Naive B cell (primary cell): ENCODE measurements at regions not wholly inside any gene's neighbourhood (a gene's known extent, or its start where the extent isn't known, plus 50 kb on each side); places are given as distances from the start of the nearest gene placed in this dataset.

ENCODE experiments used
- ATAC-seq, 2 donors: fragments of 150-1000 bp; cut with Tn5 transposase; 2 replicates each; pipeline ENCODE4 v1.10.0; 2021; ENCODE audit warnings: low read depth in 2 of 2, mild to moderate bottlenecking in 2 of 2, moderate library complexity in 2 of 2
- DNase-seq: peaks from one replicate; pipeline ENCODE4 v3.0.0; 2022
- H3K27ac Mint-ChIP-seq, 6 donors: one replicate each; pipeline ENCODE4 v1.8.0; 2020 to 2022; ENCODE audit warnings: mild to moderate bottlenecking in 6 of 6, mixed read lengths in 6 of 6, moderate library complexity in 5 of 6, inconsistent platforms in 2 of 6
- H3K27me3 Mint-ChIP-seq, 3 donors: one replicate each; pipeline ENCODE4 v1.8.0; 2021 to 2022; ENCODE audit warnings: mixed read lengths in 3 of 3, mild to moderate bottlenecking in 1 of 3
- H3K36me3 Mint-ChIP-seq, 2 donors: one replicate each; pipeline ENCODE4 v1.8.0; 2020 to 2022; ENCODE audit warnings: mixed read lengths in 2 of 2, inconsistent platforms in 1 of 2, mild to moderate bottlenecking in 1 of 2
- H3K4me1 Mint-ChIP-seq, 3 donors: one replicate each; pipeline ENCODE4 v1.8.0; 2020 to 2022; ENCODE audit warnings: mixed read lengths in 3 of 3, inconsistent platforms in 1 of 3, mild to moderate bottlenecking in 1 of 3, moderate library complexity in 1 of 3
- H3K4me3 Mint-ChIP-seq, 8 donors: one replicate each; pipeline ENCODE4 v1.8.0; 2020 to 2022; ENCODE audit warnings: mild to moderate bottlenecking in 8 of 8, mixed read lengths in 8 of 8, moderate library complexity in 8 of 8, inconsistent platforms in 2 of 8
- H3K9me3 Mint-ChIP-seq, 7 donors: one replicate each; pipeline ENCODE4 v1.8.0; 2020 to 2022; ENCODE audit warnings: mixed read lengths in 7 of 7, mild to moderate bottlenecking in 5 of 7, inconsistent platforms in 2 of 7, moderate library complexity in 1 of 7

DNA sequence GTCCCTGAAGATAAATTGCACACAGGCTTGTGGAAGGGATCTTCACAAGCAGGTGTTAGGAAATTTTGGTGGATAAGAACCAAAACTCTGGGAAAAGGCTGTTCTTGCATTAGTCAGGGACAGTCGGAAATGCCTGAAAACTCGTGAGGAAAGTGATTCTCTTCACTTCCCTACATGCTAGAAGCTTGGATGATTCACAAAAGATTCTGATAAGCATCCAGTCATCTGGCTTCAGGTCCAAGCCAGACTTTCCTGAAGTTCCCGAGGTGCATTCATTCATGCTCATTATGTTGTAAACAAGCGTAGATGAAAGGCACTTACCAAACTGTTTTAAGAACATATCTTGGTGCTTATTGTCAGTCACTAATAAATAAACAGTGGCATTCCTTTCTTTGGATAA is 1028.7 kb downstream of the NTRK3 start:
- no peak for ATAC-seq
- H3K4me1 Mint-ChIP-seq, result no peaks in the 10 kb centered on the region
- H3K9me3 Mint-ChIP-seq, result peaks cover 4 to 21% (median 12%) of the 10 kb centered on the region in 7 donors

DNA sequence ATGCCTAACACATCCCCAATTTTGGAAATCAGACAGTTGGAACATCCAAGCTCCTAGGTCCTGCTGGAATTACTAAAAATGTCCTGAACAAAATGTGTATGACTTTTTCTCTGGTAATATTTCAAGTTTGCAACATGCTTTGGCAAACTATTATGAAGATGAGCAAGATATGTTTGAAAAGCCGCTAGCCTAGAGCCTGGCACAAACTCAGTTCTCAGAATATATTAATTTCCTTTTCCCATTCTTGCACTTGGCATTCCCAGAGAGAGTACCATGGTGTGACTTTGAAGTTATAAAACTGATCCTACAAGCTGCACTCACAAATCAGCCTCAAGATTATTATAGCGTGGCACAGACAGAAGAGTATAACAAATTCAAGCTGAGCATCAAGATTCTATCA is 1031.1 kb downstream of the NTRK3 start:
- no peaks in the 10 kb centered on the region for H3K36me3 Mint-ChIP-seq
- H3K27me3 Mint-ChIP-seq, result no peaks in the 10 kb centered on the region
- peaks cover 2 to 13% (median 12%) of the 10 kb centered on the region in 7 donors for H3K9me3 Mint-ChIP-seq
- ATAC-seq (no peak), DNase-seq (no peak)
- no peak overlapping the region for H3K27ac Mint-ChIP-seq
- no peaks in the 10 kb centered on the region for H3K4me1 Mint-ChIP-seq
- no peak overlapping the region for H3K4me3 Mint-ChIP-seq

More for the DNA sequence above, 1028.7 kb downstream of the NTRK3 start:
- Mint-ChIP-seq H3K4me3 (no peak overlapping the region), H3K27ac (no peak overlapping the region), H3K27me3 (no peaks in the 10 kb centered on the region), H3K36me3 (no peaks in the 10 kb centered on the region)
- no peak for DNase-seq

DNA sequence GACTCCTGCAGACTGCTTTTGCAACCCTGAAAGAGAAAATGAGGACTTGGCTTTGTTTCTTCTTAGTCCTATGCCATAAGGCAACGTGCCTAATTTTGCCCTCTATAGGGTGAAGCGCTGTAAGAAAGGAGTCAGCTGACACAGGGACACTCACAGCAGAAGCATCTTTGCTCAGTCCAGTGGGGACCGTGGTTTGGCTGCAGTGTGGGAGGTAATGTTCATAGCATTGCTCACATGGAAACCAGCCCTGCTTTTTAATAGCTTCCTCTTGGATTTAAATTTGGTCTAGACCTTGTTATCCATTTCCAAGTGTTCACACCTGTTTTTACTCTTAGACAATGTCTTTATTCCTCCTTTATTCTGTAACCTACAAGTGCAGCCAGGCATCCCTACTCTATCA is 1032.1 kb downstream of the NTRK3 start:
- Mint-ChIP-seq H3K4me1 (no peaks in the 10 kb centered on the region), H3K4me3 (no peak overlapping the region), H3K36me3 (no peaks in the 10 kb centered on the region), H3K9me3 (peaks cover 0 to 17% (median 9%) of the 10 kb centered on the region in 7 donors), H3K27me3 (no peaks in the 10 kb centered on the region), H3K27ac (no peak overlapping the region)
- no peak for DNase-seq
- no peak for ATAC-seq

DNA sequence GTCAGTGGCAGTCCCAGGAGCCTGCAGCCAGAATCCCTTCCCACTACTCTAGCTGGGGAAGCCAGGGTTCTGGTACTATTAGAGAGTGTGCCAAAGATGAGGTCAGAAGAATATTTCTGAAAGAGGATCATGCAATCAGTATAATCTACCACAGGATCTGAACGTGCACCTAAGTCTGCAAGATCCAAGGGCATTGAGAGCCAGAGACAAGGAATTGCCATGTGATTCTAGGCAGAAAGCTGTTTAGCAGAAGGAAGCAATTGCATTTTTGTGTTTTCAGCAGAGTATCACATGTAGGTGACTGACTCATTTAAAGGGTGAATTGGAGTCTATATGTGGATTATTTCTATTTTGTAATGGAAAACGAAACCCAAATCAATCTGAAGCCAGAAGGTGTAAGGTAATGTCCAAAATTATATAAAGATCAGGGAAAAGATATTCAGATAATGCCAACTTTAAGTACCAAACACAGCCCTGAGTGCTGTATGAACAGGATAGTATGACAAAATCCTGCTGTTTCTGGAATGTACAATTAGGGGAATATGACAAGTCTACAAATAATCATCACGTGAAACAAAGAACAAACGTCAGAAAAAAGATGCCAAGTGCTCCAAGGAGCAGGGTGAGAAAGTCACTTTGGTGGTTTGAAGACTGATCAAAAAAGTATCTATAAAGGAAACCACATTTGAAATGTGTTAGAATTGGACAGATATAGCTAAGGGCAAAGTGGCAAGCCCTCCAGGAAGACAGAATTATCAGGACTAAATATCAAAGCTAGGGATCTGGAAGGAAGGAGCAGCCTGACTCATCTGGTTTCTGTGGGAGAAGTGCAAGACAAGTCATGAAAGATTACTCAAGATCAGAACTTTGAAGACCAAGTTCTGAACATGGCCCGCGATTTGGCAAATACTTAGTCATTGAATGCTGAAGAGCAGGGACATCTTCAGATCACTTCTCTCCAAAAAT is 1036.6 kb downstream of the NTRK3 start:
- no peak overlapping the region for H3K4me3 Mint-ChIP-seq
- no peaks in the 10 kb centered on the region for H3K4me1 Mint-ChIP-seq
- ATAC-seq (no peak), DNase-seq (no peak)
- no peak overlapping the region for H3K27ac Mint-ChIP-seq
- no peaks in the 10 kb centered on the region for H3K36me3 Mint-ChIP-seq
- H3K9me3 Mint-ChIP-seq, result peaks cover 0 to 19% (median 5%) of the 10 kb centered on the region in 7 donors
- no peaks in the 10 kb centered on the region for H3K27me3 Mint-ChIP-seq

- DNase-seq (no peak), ATAC-seq (no peak)
- Mint-ChIP-seq H3K4me3 (no peak overlapping the region), H3K4me1 (no peaks in the 10 kb centered on the region), H3K9me3 (peaks cover 0 to 10% (median 7%) of the 10 kb centered on the region in 7 donors), H3K27me3 (no peaks in the 10 kb centered on the region), H3K27ac (no peak overlapping the region), H3K36me3 (no peaks in the 10 kb centered on the region)
These were observed 1041.4 kb downstream of the NTRK3 start for GRCh38 chr15:87215100-87215499.

DNA sequence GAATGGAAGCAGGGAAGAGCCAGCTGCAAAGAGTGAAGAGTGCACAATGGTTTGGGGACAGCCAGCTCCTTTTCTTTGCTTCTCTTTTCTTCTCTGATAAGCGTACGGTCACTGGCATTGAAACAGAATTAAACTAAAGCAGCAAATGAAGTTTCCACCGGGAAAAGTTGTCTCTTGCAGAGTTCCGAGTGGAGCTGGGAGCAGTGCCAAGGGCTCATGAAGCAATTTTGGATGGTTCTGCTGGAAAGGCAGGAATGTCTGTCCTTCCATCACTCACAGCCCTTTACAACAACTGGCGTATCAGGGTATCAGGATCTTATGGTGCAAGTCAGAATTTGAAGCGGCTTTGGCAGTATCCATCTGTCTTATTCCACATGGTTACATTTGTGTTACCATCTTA is 1042.9 kb downstream of the NTRK3 start:
- H3K27me3 Mint-ChIP-seq, result no peaks in the 10 kb centered on the region
- H3K36me3 Mint-ChIP-seq, result no peaks in the 10 kb centered on the region
- H3K4me3 Mint-ChIP-seq, result no peak overlapping the region
- H3K9me3 Mint-ChIP-seq, result peaks cover 0 to 12% (median 7%) of the 10 kb centered on the region in 7 donors
- no peak for ATAC-seq
- no peak for DNase-seq
- no peak overlapping the region for H3K27ac Mint-ChIP-seq
- no peaks in the 10 kb centered on the region for H3K4me1 Mint-ChIP-seq

DNA sequence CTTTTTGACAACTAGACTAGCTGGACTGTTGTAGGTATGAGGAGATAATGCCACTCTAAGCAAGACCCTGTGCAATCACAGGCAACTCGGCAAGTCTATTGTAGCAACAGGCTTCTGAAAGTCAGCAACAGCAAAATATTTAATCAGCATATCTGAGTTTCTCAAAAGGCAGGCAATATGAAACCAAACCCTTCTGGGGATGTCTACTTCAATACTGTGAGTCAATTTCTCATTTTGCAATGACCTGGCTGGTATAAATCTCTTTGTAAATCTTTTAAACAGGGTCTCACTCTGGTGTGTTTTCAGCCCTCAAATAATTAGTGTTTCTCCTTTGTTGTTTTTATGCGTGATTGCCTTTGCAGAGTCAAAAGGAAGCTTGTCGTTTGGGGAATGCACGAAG is 1044.5 kb downstream of the NTRK3 start:
- ATAC-seq (no peak), DNase-seq (no peak)
- H3K4me1 Mint-ChIP-seq, result no peaks in the 10 kb centered on the region
- no peaks in the 10 kb centered on the region for H3K27me3 Mint-ChIP-seq
- H3K36me3 Mint-ChIP-seq, result no peaks in the 10 kb centered on the region
- H3K9me3 Mint-ChIP-seq, result peaks cover 0 to 12% (median 7%) of the 10 kb centered on the region in 7 donors
- H3K4me3 Mint-ChIP-seq, result no peak overlapping the region
- no peak overlapping the region for H3K27ac Mint-ChIP-seq

DNA sequence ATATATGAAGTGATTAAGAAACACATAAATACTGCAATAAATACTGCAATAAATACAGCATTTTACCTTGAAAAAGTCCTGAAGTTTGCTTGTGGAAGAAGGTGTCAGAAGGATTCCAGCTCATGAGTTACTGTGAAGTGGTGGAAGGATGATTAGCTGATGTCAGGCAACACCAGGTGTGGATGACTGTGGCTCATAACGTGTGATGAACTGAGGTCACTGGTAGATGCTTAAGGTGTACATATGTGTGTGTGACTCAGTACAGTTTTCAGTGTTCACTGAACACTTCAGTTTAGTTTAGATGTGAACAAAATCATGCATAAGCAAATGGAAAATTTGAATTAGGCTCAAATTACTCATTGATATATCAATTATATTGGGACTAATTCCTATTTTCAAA is 1045.0 kb downstream of the NTRK3 start:
- ATAC-seq, result no peak
- Mint-ChIP-seq H3K27ac (no peak overlapping the region), H3K9me3 (peaks cover 0 to 12% (median 8%) of the 10 kb centered on the region in 7 donors), H3K36me3 (no peaks in the 10 kb centered on the region), H3K4me3 (no peak overlapping the region), H3K27me3 (no peaks in the 10 kb centered on the region), H3K4me1 (no peaks in the 10 kb centered on the region)
- DNase-seq, result no peak

DNA sequence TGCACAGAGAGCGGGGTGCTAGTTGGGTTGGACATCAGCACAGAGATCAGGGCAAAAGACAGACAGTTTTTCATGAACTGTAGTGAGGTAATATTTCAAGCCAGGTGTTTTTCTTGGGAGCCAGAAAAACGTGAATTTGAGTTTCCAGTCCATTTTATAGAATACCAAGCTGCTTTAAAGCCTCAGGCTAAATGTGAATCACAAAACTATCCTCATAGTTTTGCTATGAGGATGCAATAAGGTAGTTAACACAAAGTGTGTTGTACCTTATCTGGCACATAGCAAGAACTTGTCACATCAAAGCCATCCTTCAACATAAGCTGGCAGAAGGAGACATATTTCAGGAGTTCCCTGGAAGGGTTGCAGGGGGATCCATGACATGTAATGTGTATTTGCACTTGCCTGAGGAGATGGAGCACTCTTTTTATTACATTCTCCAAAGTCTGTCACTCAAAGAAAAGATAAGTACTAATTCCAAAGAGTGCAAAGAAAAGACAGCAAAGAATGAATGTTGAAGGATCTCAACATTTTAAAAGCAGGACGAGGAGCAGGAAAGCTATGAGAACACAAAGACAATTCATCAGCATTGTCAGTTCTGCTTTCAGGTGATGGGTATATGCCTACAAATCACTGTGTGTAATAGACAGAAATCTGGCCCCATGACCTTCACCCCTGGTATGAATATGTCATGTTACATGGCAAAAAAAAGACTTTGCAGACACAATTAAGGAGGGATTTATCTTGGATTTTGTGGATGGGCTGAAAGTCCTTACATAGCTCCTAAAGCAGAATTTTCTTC is 1046.4 kb downstream of the NTRK3 start:
- Mint-ChIP-seq H3K36me3 (no peaks in the 10 kb centered on the region), H3K9me3 (peaks cover 0 to 12% (median 8%) of the 10 kb centered on the region in 7 donors), H3K4me1 (no peaks in the 10 kb centered on the region), H3K27me3 (no peaks in the 10 kb centered on the region), H3K27ac (peak overlapping the region in 1 of 6 donors; percentile 2), H3K4me3 (peak overlapping the region in 1 of 8 donors; percentile 26)
- ATAC-seq (no peak), DNase-seq (no peak)

DNA sequence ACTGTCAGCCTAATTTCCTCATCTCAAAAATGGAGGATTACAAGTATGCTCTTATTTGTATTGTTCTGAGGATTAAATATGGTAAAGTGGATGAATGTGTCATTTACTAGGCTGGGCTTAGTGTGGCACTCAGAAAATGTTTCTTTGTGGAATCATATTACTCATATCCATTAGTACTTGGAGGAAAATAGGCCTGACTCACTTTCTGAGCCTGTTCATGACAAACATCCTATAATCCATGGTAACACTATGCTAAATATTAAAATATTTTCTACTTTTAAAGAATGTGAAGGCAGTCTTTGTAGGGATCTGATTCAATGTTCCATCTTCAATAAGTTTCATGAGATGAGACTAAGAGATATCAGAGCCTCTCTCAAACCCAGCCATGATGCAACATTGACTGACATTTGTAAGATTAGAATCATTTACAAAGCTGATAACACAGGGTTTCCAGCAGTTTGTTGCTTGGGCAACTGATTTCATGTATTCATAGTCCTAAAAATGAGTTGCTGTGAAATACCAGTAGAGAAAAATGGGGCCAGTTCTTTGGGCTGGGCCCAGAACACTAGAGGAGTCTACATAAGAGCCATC is 1048.5 kb downstream of the NTRK3 start:
- Mint-ChIP-seq H3K4me1 (no peaks in the 10 kb centered on the region), H3K27me3 (peaks cover 0 to 5% (median 0%) of the 10 kb centered on the region in 3 donors), H3K9me3 (peaks cover 0 to 9% (median 2%) of the 10 kb centered on the region in 7 donors), H3K36me3 (no peaks in the 10 kb centered on the region), H3K27ac (no peak overlapping the region), H3K4me3 (no peak overlapping the region)
- ATAC-seq, result no peak
- DNase-seq, result no peak

- no peak for ATAC-seq
- Mint-ChIP-seq H3K4me3 (no peak overlapping the region), H3K36me3 (no peaks in the 10 kb centered on the region), H3K4me1 (no peaks in the 10 kb centered on the region), H3K9me3 (peaks cover 0 to 9% (median 2%) of the 10 kb centered on the region in 7 donors), H3K27ac (no peak overlapping the region), H3K27me3 (peaks cover 0 to 5% (median 0%) of the 10 kb centered on the region in 3 donors)
- no peak for DNase-seq
These were observed 1049.3 kb downstream of the NTRK3 start for GRCh38 chr15:87207251-87207650.

- Mint-ChIP-seq H3K27ac (no peak overlapping the region), H3K9me3 (peaks cover 0 to 8% (median 1%) of the 10 kb centered on the region in 7 donors)
- no peak for DNase-seq
These were observed 1054.6 kb downstream of the NTRK3 start for GRCh38 chr15:87201986-87202385.

DNA sequence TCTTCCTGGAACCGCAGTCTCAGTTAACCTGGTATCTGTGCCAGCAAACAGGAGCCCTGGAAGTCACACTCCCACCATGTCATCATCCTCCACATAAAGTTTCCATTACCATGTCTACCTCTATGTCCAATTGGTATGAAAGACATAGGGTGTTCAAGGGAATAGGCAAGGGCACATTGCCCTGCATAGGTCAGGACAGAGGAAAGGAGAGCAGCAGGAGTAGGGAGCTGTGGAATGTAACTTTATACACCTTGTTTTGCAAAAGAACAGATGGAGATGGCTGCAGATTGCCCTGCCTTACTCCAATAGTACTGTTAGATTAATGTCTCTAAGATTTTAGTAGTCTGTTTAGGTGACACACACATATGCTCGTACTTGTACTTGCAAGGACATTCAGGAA is 1056.4 kb downstream of the NTRK3 start:
- Mint-ChIP-seq H3K27me3 (peaks cover 0 to 5% (median 0%) of the 10 kb centered on the region in 3 donors), H3K27ac (no peak overlapping the region), H3K4me1 (no peaks in the 10 kb centered on the region), H3K9me3 (peaks cover 0 to 11% (median 4%) of the 10 kb centered on the region in 7 donors), H3K36me3 (no peaks in the 10 kb centered on the region), H3K4me3 (no peak overlapping the region)
- ATAC-seq (no peak), DNase-seq (no peak)

More at GRCh38 chr15:87201986-87202385, 1054.6 kb downstream of the NTRK3 start:
- Mint-ChIP-seq H3K36me3 (no peaks in the 10 kb centered on the region), H3K4me1 (no peaks in the 10 kb centered on the region), H3K27me3 (peaks cover 0 to 5% (median 0%) of the 10 kb centered on the region in 3 donors), H3K4me3 (no peak overlapping the region)
- ATAC-seq, result no peak
